ENCODE measurements at regions not wholly inside any gene's neighbourhood (a gene's known extent, or its start where the extent isn't known, plus 50 kb on each side); places are given as distances from the start of the nearest gene placed in this dataset.
"Not testable (repeated sequence)": the region's sequence is repeated elsewhere in the genome, so short reads cannot be mapped to it uniquely, and the experiment has no call there.

DNA sequence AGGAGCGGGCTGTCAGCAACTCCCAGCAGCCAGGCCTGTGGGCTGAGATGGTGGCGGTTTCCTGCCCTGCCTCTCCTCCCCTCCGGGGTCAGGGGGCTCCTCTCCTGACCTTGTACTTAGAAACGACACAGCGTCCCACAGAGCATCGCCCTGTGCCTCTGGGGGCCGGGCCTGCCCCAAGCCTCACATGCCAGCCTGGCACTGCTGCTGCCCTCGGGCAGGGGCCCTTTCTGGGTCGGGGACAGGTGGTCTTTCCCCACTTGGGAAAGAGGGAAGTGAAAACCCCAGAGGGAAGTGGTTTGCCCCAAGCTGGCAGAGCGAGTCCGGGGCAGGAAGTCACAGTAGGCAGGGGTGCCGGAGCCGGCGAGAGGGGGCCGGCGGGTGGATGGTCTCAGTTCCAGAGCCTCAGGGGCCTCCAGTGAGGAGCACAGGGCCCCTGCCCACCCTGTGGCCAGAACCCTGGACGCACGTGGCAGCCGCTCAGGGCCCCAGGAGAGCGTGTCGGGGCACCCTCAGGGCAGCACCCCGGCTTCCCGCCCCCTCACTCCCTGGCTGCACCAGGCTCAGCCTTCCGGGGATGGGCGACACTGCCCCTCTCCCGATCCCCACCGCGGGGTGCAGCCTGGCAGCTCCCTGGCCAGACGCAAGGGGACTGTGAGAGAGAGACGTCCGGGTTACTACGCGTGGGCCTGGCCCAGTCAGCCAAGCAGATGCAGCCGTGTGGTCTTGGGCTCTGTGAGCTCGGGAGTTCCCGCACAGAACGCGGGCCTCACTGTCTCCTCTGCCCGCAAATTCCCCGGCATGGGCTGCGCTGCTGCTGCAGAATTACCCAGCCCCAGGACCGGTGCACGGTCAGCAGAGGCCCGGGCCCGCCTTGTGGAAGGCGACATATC, 4382.9 kb upstream of the TPTE start:
- TF ChIP-seq POLR2AphosphoS5 (IDR thresholded peaks at IDR 0.05; ENCODE audit: borderline replicate concordance, low read depth, low read length); EZH2 (IDR thresholded peaks at IDR 0.05): not testable (repeated sequence)

All from SK-N-MC (cell line).